ENCODE measurements at regions not wholly inside any gene's neighbourhood (a gene's known extent, or its start where the extent isn't known, plus 50 kb on each side); places are given as distances from the start of the nearest gene placed in this dataset.

DNA sequence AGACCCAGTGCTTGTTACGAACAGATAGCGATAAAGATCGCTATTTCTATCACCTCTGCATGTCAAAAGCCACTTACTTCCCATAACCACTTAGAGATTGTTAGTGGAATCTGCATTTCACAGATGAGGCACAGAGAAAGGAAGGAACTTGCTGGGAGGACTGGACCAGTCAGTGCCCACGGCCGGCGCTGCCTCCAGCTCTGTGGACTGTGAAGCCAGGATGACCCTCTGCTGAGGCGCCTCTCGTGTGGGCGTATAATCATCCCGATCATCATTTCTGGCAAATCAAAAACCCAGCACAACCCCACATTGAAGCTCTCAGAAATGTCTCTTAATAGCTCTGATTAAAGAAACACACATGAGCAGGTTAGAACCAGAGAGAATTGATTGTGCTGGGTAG, 61.5 kb upstream of the ADRA2C start:
- DNase-seq: no peak

DNA sequence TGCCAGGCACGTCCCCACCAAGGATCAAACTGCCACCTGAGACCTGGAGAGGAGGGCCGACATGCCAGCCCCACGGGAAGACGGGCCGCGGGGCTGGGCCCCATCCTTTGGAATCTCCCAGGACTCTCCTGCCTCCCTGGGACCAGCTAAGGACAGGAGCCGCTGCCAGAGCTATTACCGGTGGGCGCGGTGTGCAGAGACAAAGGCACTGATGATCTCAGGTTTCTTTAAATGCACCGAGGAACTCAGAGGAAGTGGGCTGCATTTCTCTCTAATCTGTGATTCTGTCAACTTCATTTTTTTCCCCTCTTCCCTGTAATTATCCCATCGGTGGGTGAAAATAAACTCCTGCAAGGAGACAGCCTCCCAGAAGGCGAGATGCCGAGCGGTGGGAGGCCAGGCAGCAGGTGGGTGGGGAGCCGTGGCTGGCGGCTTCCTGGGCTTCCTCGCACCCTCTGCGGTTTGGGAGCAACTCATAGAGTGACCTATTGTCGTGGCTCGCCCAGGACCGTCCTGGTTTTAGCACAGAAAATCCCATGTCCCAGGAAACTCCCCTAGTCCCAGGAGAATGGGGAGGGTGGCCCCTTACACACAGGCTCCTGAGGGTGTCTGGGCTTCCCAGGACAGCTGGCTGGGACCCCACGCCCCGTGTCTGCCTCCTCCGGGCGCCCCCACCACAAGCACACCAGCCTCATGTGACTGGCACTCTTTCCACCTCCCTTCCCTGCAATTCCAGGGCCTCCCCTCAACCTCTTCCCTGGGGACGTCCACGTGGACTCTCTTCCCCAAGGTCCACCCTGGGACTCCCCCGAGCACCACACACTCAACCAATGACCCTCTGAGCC, 62.3 kb upstream of the ADRA2C start:
- DNase-seq: no peak

- DNase-seq: no peak
Observed at GRCh38 chr4:3703343-3703676, 62.9 kb upstream of the ADRA2C start.

- DNase-seq: no peak
Observed at GRCh38 chr4:3702561-3703221, 63.5 kb upstream of the ADRA2C start.

DNA sequence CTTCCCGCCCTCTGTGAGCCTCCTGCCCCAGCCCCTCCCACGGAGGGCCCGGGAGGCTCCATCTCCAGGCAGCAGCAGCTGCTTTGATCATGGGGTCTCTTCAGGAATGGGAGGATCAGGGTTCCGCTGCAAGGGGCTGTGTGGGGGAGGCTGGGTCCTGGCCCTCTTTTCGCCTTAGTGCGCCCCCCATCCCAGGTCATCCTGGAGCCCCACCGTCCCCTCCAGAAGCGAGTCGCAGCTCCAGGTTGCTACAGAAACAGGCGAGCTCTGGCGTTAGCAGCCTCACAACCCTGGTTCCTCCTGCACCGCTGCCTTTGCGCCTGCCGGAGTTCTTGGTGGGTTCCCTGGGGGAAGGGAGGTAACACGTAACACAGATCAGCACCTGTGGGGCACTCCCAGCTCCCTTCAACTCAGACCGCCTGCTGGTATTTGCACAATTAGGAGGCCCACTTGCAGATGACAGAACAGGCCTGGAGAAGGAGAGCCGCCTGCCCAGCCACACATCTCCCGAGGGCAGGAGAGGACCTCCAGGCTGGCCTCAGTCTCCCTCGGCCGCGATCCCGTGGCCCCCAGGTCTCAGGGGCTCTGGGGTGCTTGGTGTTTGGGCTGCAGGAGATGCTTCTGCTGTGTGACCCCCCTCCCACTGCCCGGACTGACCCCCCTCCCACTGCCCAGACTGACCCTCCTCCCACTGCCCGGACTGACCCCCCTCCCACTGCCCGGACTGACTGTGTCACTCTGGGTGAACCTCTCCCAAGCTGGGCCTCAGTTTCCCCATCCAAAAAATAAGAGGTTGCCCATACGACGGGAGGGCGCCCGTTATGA, 64.2 kb upstream of the ADRA2C start:
- DNase-seq: no peak

GRCh38 chr4:3701271-3701734, 64.9 kb upstream of the ADRA2C start:
- DNase-seq: no peak

GRCh38 chr4:3700736-3701135, 65.4 kb upstream of the ADRA2C start:
- no peak for DNase-seq

- DNase-seq: no peak
Observed at GRCh38 chr4:3700223-3700622, 66.0 kb upstream of the ADRA2C start.

GRCh38 chr4:3699678-3700077, 66.5 kb upstream of the ADRA2C start:
- DNase-seq: no peak

DNA sequence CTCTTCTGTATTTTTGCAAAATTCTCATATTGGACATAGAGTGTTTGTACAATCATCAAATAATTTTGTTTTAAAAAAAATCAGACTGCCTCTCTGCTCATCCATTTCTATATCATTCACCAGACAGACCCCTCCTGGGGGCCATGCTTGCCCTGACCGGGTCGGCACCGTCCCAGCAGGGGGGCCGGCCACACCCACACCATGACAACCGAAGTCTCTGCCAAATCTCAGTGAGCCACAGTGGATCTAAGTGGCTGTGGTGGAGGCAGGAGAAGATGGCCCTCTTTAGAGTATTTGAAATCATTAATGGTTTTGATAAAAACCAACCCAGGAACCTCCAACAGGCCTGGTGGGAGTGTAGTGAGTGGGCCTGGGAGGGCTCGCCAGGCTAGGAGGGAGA, 66.9 kb upstream of the ADRA2C start:
- no peak for DNase-seq

GRCh38 chr4:3697033-3697432, 69.2 kb upstream of the ADRA2C start:
- no peak for DNase-seq

- DNase-seq: no peak
Observed at GRCh38 chr4:3690551-3691152, 75.5 kb upstream of the ADRA2C start.

- DNase-seq: no peak
Observed at GRCh38 chr4:3689576-3690550, 76.3 kb upstream of the ADRA2C start.

DNA sequence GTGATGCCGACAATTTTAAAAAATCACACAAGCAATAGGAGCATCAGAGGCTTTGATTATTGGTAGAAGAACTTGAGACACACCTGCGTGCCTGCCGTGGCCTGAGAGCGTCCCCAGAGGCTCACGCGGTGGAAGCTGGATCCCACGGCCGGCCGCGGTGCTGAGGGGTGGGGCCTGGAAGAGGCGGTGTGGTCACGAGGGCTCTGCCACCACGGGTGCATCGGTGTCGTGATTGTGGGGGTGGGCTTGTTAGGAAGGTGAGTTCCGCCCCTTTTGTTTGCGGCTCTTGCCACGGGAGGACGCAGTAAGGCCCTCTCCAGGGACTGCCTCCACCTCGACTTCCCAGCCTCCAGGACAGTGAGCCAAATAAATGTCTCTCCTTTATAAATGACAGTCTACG, 77.2 kb upstream of the ADRA2C start:
- no peak for DNase-seq

- DNase-seq: no peak
Observed at GRCh38 chr4:3688018-3688998, 77.9 kb upstream of the ADRA2C start.

- DNase-seq: no peak
Observed at GRCh38 chr4:3687538-3687937, 78.6 kb upstream of the ADRA2C start.

GRCh38 chr4:3686753-3687152, 79.4 kb upstream of the ADRA2C start:
- DNase-seq: no peak

DNA sequence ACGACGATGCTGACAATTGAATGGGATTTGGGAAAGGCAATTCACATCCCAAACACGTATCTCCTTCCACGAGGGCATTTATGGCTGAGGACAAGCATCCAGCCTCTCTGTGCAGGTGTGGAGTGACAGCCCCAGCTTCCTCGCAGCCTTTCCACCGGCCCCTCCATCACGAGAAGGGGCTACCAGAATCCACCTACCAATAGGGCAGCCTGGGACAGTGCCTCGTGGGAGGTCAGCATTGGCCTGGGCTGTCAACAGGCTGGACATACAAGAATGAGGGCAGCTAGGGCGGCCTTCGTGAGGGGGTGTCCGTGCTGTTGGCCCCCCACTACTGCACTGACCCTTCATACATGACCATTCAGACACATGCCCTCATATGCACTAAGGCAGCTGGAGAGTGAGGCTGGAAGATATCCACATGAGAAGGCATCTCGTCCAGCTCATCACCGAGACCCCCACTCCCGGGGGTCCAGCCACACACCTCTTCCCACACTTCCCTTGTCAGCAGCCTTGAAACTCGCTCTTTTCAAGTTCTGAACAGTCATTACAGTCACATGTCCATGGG, 81.0 kb upstream of the ADRA2C start:
- DNase-seq: no peak

- no peak for DNase-seq
Observed at GRCh38 chr4:3684546-3684945, 81.6 kb upstream of the ADRA2C start.

- DNase-seq: no peak
Observed at GRCh38 chr4:3683744-3684421, 82.3 kb upstream of the ADRA2C start.
